ENCODE measurements at regions not wholly inside any gene's neighbourhood (a gene's known extent, or its start where the extent isn't known, plus 50 kb on each side); places are given as distances from the start of the nearest gene placed in this dataset.
A peak's percentile ranks its signal among the peaks of the same experiment; 100 is the strongest.

DNA sequence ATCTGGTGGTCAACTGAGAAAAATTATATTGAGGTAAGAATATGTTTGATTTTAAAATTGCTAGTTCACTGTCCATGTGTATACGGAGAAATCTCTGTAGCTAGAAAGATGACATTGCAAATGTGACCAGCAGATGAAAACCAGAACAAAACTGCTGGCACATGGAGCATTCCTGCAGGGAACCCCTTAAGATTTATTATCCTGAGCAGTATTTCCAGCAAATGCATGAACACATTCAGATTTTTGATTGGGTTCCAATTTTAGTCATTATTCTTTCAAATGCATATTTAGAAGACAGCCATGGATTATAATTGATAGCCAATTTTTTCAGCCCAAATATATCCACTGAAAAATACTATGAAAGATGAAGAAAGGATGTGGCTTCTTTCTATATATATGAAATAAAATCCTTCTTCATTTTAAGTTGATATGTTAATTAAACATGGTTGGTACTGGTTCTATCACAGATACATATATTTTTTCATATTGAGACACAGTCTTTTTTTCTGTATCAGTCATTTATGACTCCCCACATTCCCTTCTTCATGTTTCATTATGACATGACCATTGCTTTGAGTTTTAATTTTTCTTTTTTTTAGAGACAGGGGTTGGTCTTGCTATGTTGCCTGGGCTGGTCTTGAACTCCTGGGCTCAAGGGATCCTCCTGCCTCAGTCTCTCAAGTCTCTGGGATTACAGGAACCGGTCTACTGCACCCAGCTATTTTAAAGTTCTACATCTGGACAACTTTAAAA lies 376.5 kb downstream of the KLF12 start:
- no peak overlapping the region for H4K8ac ChIP-seq (ENCODE audit: low read length)
- H3K4ac ChIP-seq (ENCODE audit: low read depth in 1 of 2, low read length in 2 of 2), result no peak overlapping the region
- H3K27me3 ChIP-seq (ENCODE audit: control insufficient read depth in 1 of 2, insufficient read depth in 1 of 2, low read length in 2 of 2), result no peaks in the 10 kb centered on the region
- no peak overlapping the region for H3K27ac ChIP-seq (ENCODE audit: low read length, poor library complexity, severe bottlenecking)
- DNase-seq, result peak; percentile 31
- no peak overlapping the region for H2BK15ac ChIP-seq (ENCODE audit: low read depth, poor library complexity, severe bottlenecking)
- H4K91ac ChIP-seq (ENCODE audit: low read length), result no peak overlapping the region
- no peaks in the 10 kb centered on the region for H3K9me3 ChIP-seq (ENCODE audit: control insufficient read depth, low read length)
- 18% methylated on average over 1 of the region's 2 CpGs for WGBS
- no peak overlapping the region for H2AFZ ChIP-seq (ENCODE audit: low read depth, low read length)
- H2AK5ac ChIP-seq (ENCODE audit: low read length, severe bottlenecking), result no peak overlapping the region
- H3K23ac ChIP-seq (ENCODE audit: low read length in 2 of 2), result no peak overlapping the region
- H2BK12ac ChIP-seq (ENCODE audit: low read length in 2 of 2), result no peak overlapping the region
- H3K18ac ChIP-seq (ENCODE audit: low read depth in 1 of 2, low read length in 2 of 2), result no peak overlapping the region
- H3K4me3 ChIP-seq (ENCODE audit: insufficient read depth in 1 of 2, low read depth in 1 of 2, low read length in 2 of 2), result no peak overlapping the region
- peaks cover 3% of the 10 kb centered on the region for H3K79me1 ChIP-seq (replicated peaks; ENCODE audit: low read length, poor library complexity, severe bottlenecking)
- H3K14ac ChIP-seq (ENCODE audit: low read length in 2 of 2), result no peak overlapping the region
- no peak overlapping the region for H2BK120ac ChIP-seq (ENCODE audit: low read depth, low read length)
- no peak overlapping the region for H3K9ac ChIP-seq (ENCODE audit: low read length)
- no peak overlapping the region for H2BK5ac ChIP-seq (ENCODE audit: low read depth, low read length, poor library complexity, severe bottlenecking)
- H3K4me1 ChIP-seq (ENCODE audit: control insufficient read depth, insufficient read depth, low read depth, low read length), result no peaks in the 10 kb centered on the region
- H3K36me3 ChIP-seq (ENCODE audit: control insufficient read depth in 1 of 2, insufficient read depth in 2 of 2, low read depth in 1 of 2, low read length in 2 of 2), result peaks cover 0 to 14% of the 10 kb centered on the region in 2 experiments
- no peak overlapping the region for H3K4me2 ChIP-seq (ENCODE audit: low read length, poor library complexity, severe bottlenecking)

DNA sequence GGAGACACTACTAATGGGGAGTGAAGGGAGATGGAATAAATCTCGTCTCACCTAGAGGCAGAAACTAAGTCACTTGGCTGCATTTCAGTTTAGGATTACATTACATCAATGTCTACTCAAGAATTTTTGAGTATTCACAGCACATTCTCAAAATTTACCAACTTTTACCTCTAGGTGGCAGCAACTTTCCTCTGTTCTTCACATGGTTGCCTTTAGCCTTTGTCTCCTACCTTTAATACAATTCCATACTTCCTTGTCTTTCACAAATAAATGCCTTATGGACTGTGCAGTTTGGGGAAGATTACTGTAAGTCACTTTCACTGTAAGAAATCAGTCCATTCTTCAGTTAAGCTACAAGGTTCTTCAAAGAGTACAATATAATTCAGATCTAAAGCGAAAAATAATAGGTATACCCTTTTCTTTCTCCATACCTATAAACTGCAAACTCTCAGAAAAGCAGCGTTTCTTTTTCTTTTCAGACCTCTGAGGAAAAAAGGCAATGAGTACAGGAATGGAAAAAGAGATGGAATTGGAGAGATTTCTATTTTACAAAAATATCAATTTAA lies 379.4 kb downstream of the KLF12 start:
- H3K4me3 ChIP-seq (ENCODE audit: insufficient read depth in 1 of 2, low read depth in 1 of 2, low read length in 2 of 2), result no peak overlapping the region
- no peak overlapping the region for H2BK120ac ChIP-seq (ENCODE audit: low read depth, low read length)
- no peak overlapping the region for H2BK12ac ChIP-seq (ENCODE audit: low read length in 2 of 2)
- H3K23ac ChIP-seq (ENCODE audit: low read length in 2 of 2), result no peak overlapping the region
- peaks cover 0 to 13% of the 10 kb centered on the region in 2 experiments for H3K36me3 ChIP-seq (ENCODE audit: control insufficient read depth in 1 of 2, insufficient read depth in 2 of 2, low read depth in 1 of 2, low read length in 2 of 2)
- H3K9ac ChIP-seq (ENCODE audit: low read length), result no peak overlapping the region
- WGBS, result 50% methylated on average over 2 of the region's 3 CpGs
- no peak overlapping the region for H3K4ac ChIP-seq (ENCODE audit: low read depth in 1 of 2, low read length in 2 of 2)
- H2AK5ac ChIP-seq (ENCODE audit: low read length, severe bottlenecking), result no peak overlapping the region
- no peaks in the 10 kb centered on the region for H3K9me3 ChIP-seq (ENCODE audit: control insufficient read depth, low read length)
- no peaks in the 10 kb centered on the region for H3K79me1 ChIP-seq (replicated peaks; ENCODE audit: low read length, poor library complexity, severe bottlenecking)
- H4K91ac ChIP-seq (ENCODE audit: low read length), result no peak overlapping the region
- H2BK5ac ChIP-seq (ENCODE audit: low read depth, low read length, poor library complexity, severe bottlenecking), result no peak overlapping the region
- no peak overlapping the region for H3K14ac ChIP-seq (ENCODE audit: low read length in 2 of 2)
- no peak overlapping the region for H3K4me2 ChIP-seq (ENCODE audit: low read length, poor library complexity, severe bottlenecking)
- no peaks in the 10 kb centered on the region for H3K27me3 ChIP-seq (ENCODE audit: control insufficient read depth in 1 of 2, insufficient read depth in 1 of 2, low read length in 2 of 2)
- peak; percentile 64 for DNase-seq
- no peak overlapping the region for H3K27ac ChIP-seq (ENCODE audit: low read length, poor library complexity, severe bottlenecking)
- no peak overlapping the region for H2AFZ ChIP-seq (ENCODE audit: low read depth, low read length)
- H2BK15ac ChIP-seq (ENCODE audit: low read depth, poor library complexity, severe bottlenecking), result no peak overlapping the region
- H3K4me1 ChIP-seq (ENCODE audit: control insufficient read depth, insufficient read depth, low read depth, low read length), result no peaks in the 10 kb centered on the region
- no peak overlapping the region for H4K8ac ChIP-seq (ENCODE audit: low read length)
- no peak overlapping the region for H3K18ac ChIP-seq (ENCODE audit: low read depth in 1 of 2, low read length in 2 of 2)

DNA sequence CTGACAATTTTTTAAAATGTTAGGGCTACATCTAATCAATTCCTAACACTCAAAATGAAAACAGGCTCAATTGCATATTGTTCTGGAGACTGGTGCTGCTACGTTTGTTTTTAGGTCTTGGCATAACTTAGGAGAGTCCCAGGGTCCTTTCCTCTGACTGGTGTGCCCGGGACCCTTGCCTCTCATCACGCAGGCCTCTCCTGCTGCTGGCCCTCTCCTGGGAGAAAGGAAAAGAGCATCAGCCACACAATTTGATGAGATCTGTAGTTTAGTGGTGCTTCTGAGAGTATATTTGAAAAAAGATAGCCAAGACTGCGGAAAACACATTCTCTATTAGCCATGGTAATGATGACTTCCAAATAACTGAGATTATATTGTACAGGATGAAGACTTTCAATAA lies 380.0 kb downstream of the KLF12 start:
- Histone ChIP-seq H3K4me3 (ENCODE audit: insufficient read depth in 1 of 2, low read depth in 1 of 2, low read length in 2 of 2) (no peak overlapping the region), H3K4ac (ENCODE audit: low read depth in 1 of 2, low read length in 2 of 2) (no peak overlapping the region), H3K27me3 (ENCODE audit: control insufficient read depth in 1 of 2, insufficient read depth in 1 of 2, low read length in 2 of 2) (no peaks in the 10 kb centered on the region), H3K23ac (ENCODE audit: low read length in 2 of 2) (no peak overlapping the region), H2BK15ac (ENCODE audit: low read depth, poor library complexity, severe bottlenecking) (no peak overlapping the region), H3K14ac (ENCODE audit: low read length in 2 of 2) (no peak overlapping the region), H3K4me1 (ENCODE audit: control insufficient read depth, insufficient read depth, low read depth, low read length) (no peaks in the 10 kb centered on the region), H4K8ac (ENCODE audit: low read length) (no peak overlapping the region), H3K79me1 (replicated peaks; ENCODE audit: low read length, poor library complexity, severe bottlenecking) (no peaks in the 10 kb centered on the region), H3K9ac (ENCODE audit: low read length) (no peak overlapping the region), H3K36me3 (ENCODE audit: control insufficient read depth in 1 of 2, insufficient read depth in 2 of 2, low read depth in 1 of 2, low read length in 2 of 2) (peaks cover 0 to 13% of the 10 kb centered on the region in 2 experiments), H3K27ac (ENCODE audit: low read length, poor library complexity, severe bottlenecking) (no peak overlapping the region), H2BK5ac (ENCODE audit: low read depth, low read length, poor library complexity, severe bottlenecking) (no peak overlapping the region), H3K4me2 (ENCODE audit: low read length, poor library complexity, severe bottlenecking) (no peak overlapping the region), H4K91ac (ENCODE audit: low read length) (no peak overlapping the region), H2BK120ac (ENCODE audit: low read depth, low read length) (no peak overlapping the region), H2AK5ac (ENCODE audit: low read length, severe bottlenecking) (no peak overlapping the region), H2BK12ac (ENCODE audit: low read length in 2 of 2) (no peak overlapping the region), H3K18ac (ENCODE audit: low read depth in 1 of 2, low read length in 2 of 2) (no peak overlapping the region), H3K9me3 (ENCODE audit: control insufficient read depth, low read length) (no peaks in the 10 kb centered on the region), H2AFZ (ENCODE audit: low read depth, low read length) (no peak overlapping the region)
- WGBS, result 67% methylated on average over 3 of the region's 4 CpGs
- DNase-seq, result no peak

DNA sequence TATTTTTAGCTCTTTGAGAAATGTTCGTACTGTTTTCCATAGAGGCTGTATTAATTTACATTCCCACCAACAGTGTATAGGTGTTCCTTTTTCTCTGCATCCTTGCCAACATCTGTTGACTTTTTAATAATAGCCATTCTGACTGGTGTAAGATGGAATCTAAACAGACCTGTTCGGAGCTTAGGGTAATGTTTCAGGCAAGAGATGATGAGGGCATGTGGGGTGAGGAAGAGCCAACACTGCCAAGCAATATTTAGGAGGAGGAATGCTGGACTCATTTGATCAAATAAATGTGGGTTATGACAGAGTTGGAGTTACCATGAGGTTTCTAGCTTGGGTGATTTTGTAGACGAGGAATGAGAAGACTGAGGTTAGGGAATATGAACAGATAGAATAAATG lies 382.9 kb downstream of the KLF12 start:
- no peaks in the 10 kb centered on the region for H3K27me3 ChIP-seq (ENCODE audit: control insufficient read depth in 1 of 2, insufficient read depth in 1 of 2, low read length in 2 of 2)
- no peak overlapping the region for H3K14ac ChIP-seq (ENCODE audit: low read length in 2 of 2)
- no peak overlapping the region for H3K4ac ChIP-seq (ENCODE audit: low read depth in 1 of 2, low read length in 2 of 2)
- H3K9me3 ChIP-seq (ENCODE audit: control insufficient read depth, low read length), result peaks cover 5% of the 10 kb centered on the region
- H3K4me2 ChIP-seq (ENCODE audit: low read length, poor library complexity, severe bottlenecking), result no peak overlapping the region
- no peak overlapping the region for H3K23ac ChIP-seq (ENCODE audit: low read length in 2 of 2)
- H2AK5ac ChIP-seq (ENCODE audit: low read length, severe bottlenecking), result no peak overlapping the region
- no peak overlapping the region for H3K9ac ChIP-seq (ENCODE audit: low read length)
- no peak overlapping the region for H3K18ac ChIP-seq (ENCODE audit: low read depth in 1 of 2, low read length in 2 of 2)
- H4K91ac ChIP-seq (ENCODE audit: low read length), result no peak overlapping the region
- H2BK5ac ChIP-seq (ENCODE audit: low read depth, low read length, poor library complexity, severe bottlenecking), result no peak overlapping the region
- no peaks in the 10 kb centered on the region for H3K4me1 ChIP-seq (ENCODE audit: control insufficient read depth, insufficient read depth, low read depth, low read length)
- no peak for DNase-seq
- H2BK120ac ChIP-seq (ENCODE audit: low read depth, low read length), result no peak overlapping the region
- no peak overlapping the region for H3K27ac ChIP-seq (ENCODE audit: low read length, poor library complexity, severe bottlenecking)
- H4K8ac ChIP-seq (ENCODE audit: low read length), result no peak overlapping the region
- no peak overlapping the region for H2BK12ac ChIP-seq (ENCODE audit: low read length in 2 of 2)
- WGBS, result 92% methylated on average over 2 of the region's 3 CpGs
- peaks cover 0 to 13% of the 10 kb centered on the region in 2 experiments for H3K36me3 ChIP-seq (ENCODE audit: control insufficient read depth in 1 of 2, insufficient read depth in 2 of 2, low read depth in 1 of 2, low read length in 2 of 2)
- H2AFZ ChIP-seq (ENCODE audit: low read depth, low read length), result no peak overlapping the region
- H3K4me3 ChIP-seq (ENCODE audit: insufficient read depth in 1 of 2, low read depth in 1 of 2, low read length in 2 of 2), result no peak overlapping the region
- H2BK15ac ChIP-seq (ENCODE audit: low read depth, poor library complexity, severe bottlenecking), result no peak overlapping the region
- H3K79me1 ChIP-seq (replicated peaks; ENCODE audit: low read length, poor library complexity, severe bottlenecking), result peaks cover 1% of the 10 kb centered on the region

Data from mesenchymal stem cell (in vitro differentiated cells and primary cell).